HEK293 (cell line): ENCODE measurements at regions not wholly inside any gene's neighbourhood (a gene's known extent, or its start where the extent isn't known, plus 50 kb on each side); places are given as distances from the start of the nearest gene placed in this dataset.

ENCODE experiments used
- BCL11A ChIP-seq: fragments of 450-650 bp; formaldehyde crosslinking; IDR thresholded peaks from 2 replicates; pipeline ENCODE4 v1.5.1; 2016; ENCODE audit warnings: low read depth, missing biosample characterization, missing genetic modification characterization
- CTCF ChIP-seq: fragments of 450-650 bp; formaldehyde crosslinking; IDR thresholded peaks from 2 replicates; pipeline ENCODE4 v1.5.1; 2016; ENCODE audit warnings: missing biosample characterization, missing genetic modification characterization
- EGR2 ChIP-seq: fragments of 450-650 bp; formaldehyde crosslinking; IDR thresholded peaks from 2 replicates; pipeline ENCODE4 v1.5.1; 2016; ENCODE audit warnings: low read depth, missing biosample characterization, missing genetic modification characterization
- FEZF1 ChIP-seq: fragments of 450-650 bp; formaldehyde crosslinking; IDR thresholded peaks from 2 replicates; pipeline ENCODE4 v1.5.1; 2016; ENCODE audit warnings: missing biosample characterization, missing genetic modification characterization
- PRDM1 ChIP-seq: fragments of 450-650 bp; formaldehyde crosslinking; IDR thresholded peaks from 2 replicates; pipeline ENCODE4; 2016; ENCODE audit warnings: missing biosample characterization, missing genetic modification characterization
- TSHZ1 ChIP-seq: fragments of 450-650 bp; formaldehyde crosslinking; IDR thresholded peaks from 2 replicates; pipeline ENCODE4 v1.5.1; 2016; ENCODE audit warnings: missing biosample characterization, missing genetic modification characterization, borderline replicate concordance
- YY1 ChIP-seq: fragments of 450-650 bp; formaldehyde crosslinking; IDR thresholded peaks from 2 replicates; pipeline ENCODE4 v1.5.1; 2018; ENCODE audit warnings: missing biosample characterization, missing genetic modification characterization
- YY2 ChIP-seq: fragments of 450-650 bp; formaldehyde crosslinking; IDR thresholded peaks from 2 replicates; pipeline ENCODE4 v1.5.1; 2016; ENCODE audit warnings: missing biosample characterization, missing genetic modification characterization
- ZBTB49 ChIP-seq: fragments of 450-650 bp; formaldehyde crosslinking; IDR thresholded peaks from 2 replicates; pipeline ENCODE4 v1.5.1; 2016; ENCODE audit warnings: missing biosample characterization, missing genetic modification characterization, low read depth
- ZNF266 ChIP-seq: fragments of 450-650 bp; formaldehyde crosslinking; IDR thresholded peaks from 2 replicates; pipeline ENCODE4 v1.5.1; 2016; ENCODE audit warnings: missing biosample characterization, missing genetic modification characterization, low read depth
- ZNF280D ChIP-seq: fragments of 450-650 bp; formaldehyde crosslinking; IDR thresholded peaks from 2 replicates; pipeline ENCODE4 v1.5.1; 2016; ENCODE audit warnings: missing biosample characterization, missing genetic modification characterization
- ZNF501 ChIP-seq: fragments of 450-650 bp; formaldehyde crosslinking; IDR thresholded peaks from 2 replicates; pipeline ENCODE4 v1.5.1; 2016; ENCODE audit warnings: missing biosample characterization, missing genetic modification characterization
- ZNF518A ChIP-seq: fragments of 450-650 bp; formaldehyde crosslinking; conservative IDR thresholded peaks from 2 replicates; pipeline ENCODE4 v1.5.1; 2016; ENCODE audit warnings: low read depth, missing biosample characterization, missing genetic modification characterization

GRCh38 chr6:106880952-106881351 lies 93.6 kb downstream of the CD24 start:
- TF ChIP-seq CTCF (tag by site-specific recombination) (no peak), ZNF280D (tag by site-specific recombination) (no peak), ZNF266 (tag by site-specific recombination) (no peak), ZBTB49 (tag by site-specific recombination) (no peak), PRDM1 (tag by site-specific recombination) (no peak), BCL11A (tag by site-specific recombination) (no peak), ZNF518A (tag by site-specific recombination) (no peak), YY1 (tag by site-specific recombination) (no peak), ZNF501 (tag by site-specific recombination) (no peak), EGR2 (no peak), TSHZ1 (tag by site-specific recombination) (no peak), YY2 (tag by site-specific recombination) (no peak), FEZF1 (no peak)
